Mesothelial cell of epicardium (in vitro differentiated cells): ENCODE measurements at regions not wholly inside any gene's neighbourhood (a gene's known extent, or its start where the extent isn't known, plus 50 kb on each side); places are given as distances from the start of the nearest gene placed in this dataset.

Source experiments
- DNase-seq, 2 experiments: peaks; one replicate each; pipeline ENCODE4 v3.0.0; 2021; ENCODE audit warnings: low spot score in 2 of 2; ENCODE audit not compliant: unreplicated experiment in 2 of 2
- H3K27ac Mint-ChIP-seq: 2 replicates; pipeline ENCODE4 v1.8.0; 2021; ENCODE audit warnings: mixed read lengths
- H3K27me3 Mint-ChIP-seq: 2 replicates; pipeline ENCODE4 v1.8.0; 2021; ENCODE audit warnings: low read depth, mixed read lengths
- H3K36me3 Mint-ChIP-seq: 2 replicates; pipeline ENCODE4 v1.8.0; 2021; ENCODE audit warnings: mixed read lengths
- H3K4me1 Mint-ChIP-seq: 2 replicates; pipeline ENCODE4 v1.8.0; 2021; ENCODE audit warnings: mixed read lengths
- H3K4me3 Mint-ChIP-seq: 2 replicates; pipeline ENCODE4 v1.8.0; 2021; ENCODE audit warnings: mild to moderate bottlenecking, moderate library complexity, mixed read lengths
- H3K9me3 Mint-ChIP-seq: 2 replicates; pipeline ENCODE4 v1.8.0; 2021; ENCODE audit warnings: mixed read lengths
- TF ChIP-seq, protein P1 (sequence below): fragments of 200-600 bp; sonication (generic); IDR thresholded peaks from one replicate; pipeline ENCODE4 v1.5.0; 2021; ENCODE audit warnings: antibody characterized with exemption; ENCODE audit not compliant: unreplicated experiment

DNA sequence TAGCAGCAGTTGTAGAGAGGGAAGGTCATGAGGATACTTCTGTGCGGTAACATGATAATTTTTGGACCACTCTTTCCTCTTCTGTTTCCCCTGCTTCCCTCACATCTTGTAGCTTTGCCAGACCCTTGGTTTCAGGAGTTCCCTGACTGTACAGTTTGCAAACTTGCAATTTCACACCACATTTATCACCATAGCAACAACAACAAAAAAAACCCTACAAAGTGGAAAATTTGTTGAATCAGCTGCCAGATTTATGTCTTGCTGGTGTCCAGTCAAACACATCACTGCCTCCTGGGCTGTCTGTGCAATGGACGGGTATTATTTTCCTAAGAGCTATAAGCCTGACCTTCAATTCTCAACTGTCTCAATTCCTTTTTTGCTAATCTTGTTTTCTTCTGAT is 751.6 kb downstream of the TLR4 start:
- H3K27me3 Mint-ChIP-seq, result no peaks in the 10 kb centered on the region
- no peaks in the 10 kb centered on the region for H3K4me1 Mint-ChIP-seq
- no peaks in the 10 kb centered on the region for H3K36me3 Mint-ChIP-seq
- no peaks in the 10 kb centered on the region for H3K9me3 Mint-ChIP-seq
- DNase-seq, result no peak
- TF ChIP-seq, protein P1, sequence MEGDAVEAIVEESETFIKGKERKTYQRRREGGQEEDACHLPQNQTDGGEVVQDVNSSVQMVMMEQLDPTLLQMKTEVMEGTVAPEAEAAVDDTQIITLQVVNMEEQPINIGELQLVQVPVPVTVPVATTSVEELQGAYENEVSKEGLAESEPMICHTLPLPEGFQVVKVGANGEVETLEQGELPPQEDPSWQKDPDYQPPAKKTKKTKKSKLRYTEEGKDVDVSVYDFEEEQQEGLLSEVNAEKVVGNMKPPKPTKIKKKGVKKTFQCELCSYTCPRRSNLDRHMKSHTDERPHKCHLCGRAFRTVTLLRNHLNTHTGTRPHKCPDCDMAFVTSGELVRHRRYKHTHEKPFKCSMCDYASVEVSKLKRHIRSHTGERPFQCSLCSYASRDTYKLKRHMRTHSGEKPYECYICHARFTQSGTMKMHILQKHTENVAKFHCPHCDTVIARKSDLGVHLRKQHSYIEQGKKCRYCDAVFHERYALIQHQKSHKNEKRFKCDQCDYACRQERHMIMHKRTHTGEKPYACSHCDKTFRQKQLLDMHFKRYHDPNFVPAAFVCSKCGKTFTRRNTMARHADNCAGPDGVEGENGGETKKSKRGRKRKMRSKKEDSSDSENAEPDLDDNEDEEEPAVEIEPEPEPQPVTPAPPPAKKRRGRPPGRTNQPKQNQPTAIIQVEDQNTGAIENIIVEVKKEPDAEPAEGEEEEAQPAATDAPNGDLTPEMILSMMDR, result no peak
- no peak overlapping the region for H3K27ac Mint-ChIP-seq
- H3K4me3 Mint-ChIP-seq, result no peak overlapping the region

DNA sequence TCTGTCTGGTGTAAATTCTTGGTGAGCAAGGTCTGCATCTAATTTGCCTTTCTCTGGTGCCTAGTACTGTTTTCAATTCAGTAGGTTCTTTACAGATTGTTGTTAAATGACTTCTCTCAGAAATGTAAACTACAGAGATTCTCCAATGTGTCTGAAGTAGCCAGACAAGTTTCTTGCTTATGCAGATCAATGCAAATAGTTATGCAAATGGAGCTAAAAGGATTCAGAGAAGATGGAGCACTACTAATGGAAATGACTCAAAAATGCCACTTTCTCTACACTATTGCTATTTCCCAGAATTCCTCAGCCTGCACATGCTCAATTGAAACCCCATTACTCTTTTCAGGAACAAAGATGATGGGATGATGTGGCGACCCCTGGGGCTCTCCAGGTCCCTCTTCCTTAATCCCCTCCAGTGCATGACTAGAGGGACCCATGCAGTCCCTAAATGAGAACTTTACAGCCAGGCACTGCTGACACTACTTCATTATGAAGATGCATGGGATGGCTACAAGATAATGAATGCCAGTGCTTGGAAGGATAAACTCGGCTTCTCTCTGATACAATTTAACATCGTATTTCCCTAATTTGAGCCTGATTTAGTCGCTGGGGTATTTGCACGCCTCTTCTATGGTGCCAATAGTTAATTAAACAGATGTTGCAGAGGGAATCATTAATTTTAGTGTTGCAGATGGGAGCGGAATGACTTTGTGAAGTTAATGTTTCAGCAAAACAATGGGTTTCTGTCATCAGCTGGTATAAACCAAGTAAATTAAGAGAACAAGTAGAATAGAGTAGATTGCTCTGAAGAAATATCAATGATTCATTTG is 753.2 kb downstream of the TLR4 start:
- H3K36me3 Mint-ChIP-seq, result no peaks in the 10 kb centered on the region
- no peak overlapping the region for H3K4me3 Mint-ChIP-seq
- no peaks in the 10 kb centered on the region for H3K4me1 Mint-ChIP-seq
- TF ChIP-seq, protein P1, result no peak
- no peak overlapping the region for H3K27ac Mint-ChIP-seq
- H3K27me3 Mint-ChIP-seq, result no peaks in the 10 kb centered on the region
- H3K9me3 Mint-ChIP-seq, result no peaks in the 10 kb centered on the region
- no peak for DNase-seq

DNA sequence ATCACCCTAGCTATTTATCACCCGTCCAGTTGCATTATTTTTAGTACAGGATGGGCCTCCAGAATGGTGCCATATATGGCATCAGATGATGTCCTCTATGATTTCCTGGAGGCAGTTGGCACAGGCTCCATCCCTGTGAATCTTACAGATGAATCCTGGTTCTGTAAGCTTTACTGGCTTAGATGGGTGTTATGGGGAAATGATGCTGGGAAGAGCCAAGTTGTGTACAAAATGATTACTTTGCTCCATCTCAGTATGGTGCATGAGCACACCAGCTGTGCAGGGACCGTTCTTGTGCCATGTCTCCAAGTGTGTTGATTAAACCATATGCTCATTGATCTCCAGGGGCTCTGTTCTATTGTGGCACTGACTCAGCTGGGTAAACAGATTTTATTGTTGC is 755.7 kb downstream of the TLR4 start:
- Mint-ChIP-seq H3K27ac (no peak overlapping the region), H3K9me3 (no peaks in the 10 kb centered on the region), H3K4me1 (no peaks in the 10 kb centered on the region), H3K27me3 (peaks cover 9% of the 10 kb centered on the region), H3K4me3 (no peak overlapping the region), H3K36me3 (no peaks in the 10 kb centered on the region)
- TF ChIP-seq, protein P1, result no peak
- no peak for DNase-seq

DNA sequence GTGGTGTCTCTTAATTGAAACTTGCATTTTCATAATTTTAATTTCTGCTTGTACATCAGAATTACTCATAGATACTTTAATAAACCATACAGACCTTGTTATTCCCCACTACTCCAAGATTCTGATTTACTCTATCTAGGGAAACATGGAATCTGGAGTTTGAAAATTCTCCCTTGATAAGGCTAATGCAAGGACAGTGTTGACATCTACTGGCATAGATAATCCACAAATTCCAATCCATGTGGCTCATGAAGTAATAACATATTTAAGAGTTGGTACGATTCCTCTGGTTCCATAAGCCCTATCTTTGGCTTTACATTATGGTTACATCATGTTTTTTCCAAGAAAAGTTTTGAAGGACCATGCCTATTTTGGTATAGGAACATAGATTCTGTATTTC is 759.2 kb downstream of the TLR4 start:
- peaks cover 11% of the 10 kb centered on the region for H3K27me3 Mint-ChIP-seq
- no peaks in the 10 kb centered on the region for H3K36me3 Mint-ChIP-seq
- DNase-seq, result no peak
- H3K9me3 Mint-ChIP-seq, result no peaks in the 10 kb centered on the region
- H3K4me3 Mint-ChIP-seq, result no peak overlapping the region
- TF ChIP-seq, protein P1, result no peak
- H3K27ac Mint-ChIP-seq, result no peak overlapping the region
- no peaks in the 10 kb centered on the region for H3K4me1 Mint-ChIP-seq

DNA sequence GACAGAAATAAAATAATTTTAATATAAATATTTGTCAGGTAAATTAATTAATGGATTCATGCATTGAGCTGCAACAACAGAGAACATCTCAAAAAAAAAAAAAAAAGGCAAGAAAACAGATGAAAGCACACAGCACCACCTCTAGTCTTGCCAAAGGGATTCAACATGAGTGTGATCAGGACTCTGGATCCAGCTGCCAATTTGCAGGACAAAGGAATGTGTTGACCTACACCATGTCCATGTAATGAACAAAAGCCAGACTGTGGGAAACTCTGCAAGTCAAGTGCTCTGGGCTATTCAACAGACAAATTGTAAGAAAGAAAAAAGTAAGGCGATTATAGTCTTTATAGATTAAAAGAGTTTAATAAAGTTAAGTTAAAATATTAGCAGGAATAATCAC is 769.3 kb downstream of the TLR4 start:
- Mint-ChIP-seq H3K4me1 (no peaks in the 10 kb centered on the region), H3K9me3 (no peaks in the 10 kb centered on the region), H3K27me3 (no peaks in the 10 kb centered on the region), H3K36me3 (no peaks in the 10 kb centered on the region), H3K27ac (no peak overlapping the region), H3K4me3 (no peak overlapping the region)
- TF ChIP-seq, protein P1, result no peak
- no peak for DNase-seq
